PFSK-1 (cell line): ENCODE measurements at regions not wholly inside any gene's neighbourhood (a gene's known extent, or its start where the extent isn't known, plus 50 kb on each side); places are given as distances from the start of the nearest gene placed in this dataset.

Experiments used
- POLR2AphosphoS5 ChIP-seq: IDR thresholded peaks from 2 replicates; pipeline ENCODE4 v1.6.1; 2012; ENCODE audit warnings: low read depth, mild to moderate bottlenecking, control low read depth, low read length, moderate library complexity
- TF ChIP-seq, protein P1 (sequence below), 2 experiments: IDR thresholded peaks; 2 replicates each; pipeline versions ENCODE4 v1.6.1 to v1.8.0; 2011 to 2012; ENCODE audit warnings: low read depth in 2 of 2, low read length in 2 of 2, control low read depth in 1 of 2, inconsistent platforms in 1 of 2, mild to moderate bottlenecking in 1 of 2, moderate library complexity in 1 of 2; ENCODE audit not compliant: insufficient read depth in 1 of 2

DNA sequence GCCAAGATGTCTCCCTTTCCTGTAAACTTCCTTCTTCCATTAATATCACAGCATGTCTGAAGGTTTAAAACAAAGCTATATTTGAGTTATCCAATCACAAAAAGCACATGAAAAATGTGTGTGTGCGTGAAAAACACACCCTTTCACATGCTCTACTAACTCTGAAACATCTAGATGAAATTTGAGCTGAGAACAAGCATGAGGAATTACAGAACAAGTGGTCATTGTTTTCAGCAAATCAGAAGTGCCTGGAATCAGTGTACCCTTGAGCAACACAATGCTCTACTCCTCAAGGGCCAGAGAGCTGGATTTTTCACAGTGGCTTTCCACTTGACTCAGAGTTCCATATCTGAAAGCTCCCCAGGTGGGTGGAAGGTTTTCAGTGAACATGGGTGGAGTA is 255.9 kb downstream of the PSAT1 start:
- TF ChIP-seq, protein P1, sequence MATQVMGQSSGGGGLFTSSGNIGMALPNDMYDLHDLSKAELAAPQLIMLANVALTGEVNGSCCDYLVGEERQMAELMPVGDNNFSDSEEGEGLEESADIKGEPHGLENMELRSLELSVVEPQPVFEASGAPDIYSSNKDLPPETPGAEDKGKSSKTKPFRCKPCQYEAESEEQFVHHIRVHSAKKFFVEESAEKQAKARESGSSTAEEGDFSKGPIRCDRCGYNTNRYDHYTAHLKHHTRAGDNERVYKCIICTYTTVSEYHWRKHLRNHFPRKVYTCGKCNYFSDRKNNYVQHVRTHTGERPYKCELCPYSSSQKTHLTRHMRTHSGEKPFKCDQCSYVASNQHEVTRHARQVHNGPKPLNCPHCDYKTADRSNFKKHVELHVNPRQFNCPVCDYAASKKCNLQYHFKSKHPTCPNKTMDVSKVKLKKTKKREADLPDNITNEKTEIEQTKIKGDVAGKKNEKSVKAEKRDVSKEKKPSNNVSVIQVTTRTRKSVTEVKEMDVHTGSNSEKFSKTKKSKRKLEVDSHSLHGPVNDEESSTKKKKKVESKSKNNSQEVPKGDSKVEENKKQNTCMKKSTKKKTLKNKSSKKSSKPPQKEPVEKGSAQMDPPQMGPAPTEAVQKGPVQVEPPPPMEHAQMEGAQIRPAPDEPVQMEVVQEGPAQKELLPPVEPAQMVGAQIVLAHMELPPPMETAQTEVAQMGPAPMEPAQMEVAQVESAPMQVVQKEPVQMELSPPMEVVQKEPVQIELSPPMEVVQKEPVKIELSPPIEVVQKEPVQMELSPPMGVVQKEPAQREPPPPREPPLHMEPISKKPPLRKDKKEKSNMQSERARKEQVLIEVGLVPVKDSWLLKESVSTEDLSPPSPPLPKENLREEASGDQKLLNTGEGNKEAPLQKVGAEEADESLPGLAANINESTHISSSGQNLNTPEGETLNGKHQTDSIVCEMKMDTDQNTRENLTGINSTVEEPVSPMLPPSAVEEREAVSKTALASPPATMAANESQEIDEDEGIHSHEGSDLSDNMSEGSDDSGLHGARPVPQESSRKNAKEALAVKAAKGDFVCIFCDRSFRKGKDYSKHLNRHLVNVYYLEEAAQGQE (IDR thresholded peaks at IDR 0.05; ENCODE audit: insufficient read depth in 1 of 2, low read depth in 2 of 2, low read length in 2 of 2) = no peak
- TF ChIP-seq POLR2AphosphoS5 = no peak
